ENCODE measurements at regions not wholly inside any gene's neighbourhood (a gene's known extent, or its start where the extent isn't known, plus 50 kb on each side); places are given as distances from the start of the nearest gene placed in this dataset.

DNA sequence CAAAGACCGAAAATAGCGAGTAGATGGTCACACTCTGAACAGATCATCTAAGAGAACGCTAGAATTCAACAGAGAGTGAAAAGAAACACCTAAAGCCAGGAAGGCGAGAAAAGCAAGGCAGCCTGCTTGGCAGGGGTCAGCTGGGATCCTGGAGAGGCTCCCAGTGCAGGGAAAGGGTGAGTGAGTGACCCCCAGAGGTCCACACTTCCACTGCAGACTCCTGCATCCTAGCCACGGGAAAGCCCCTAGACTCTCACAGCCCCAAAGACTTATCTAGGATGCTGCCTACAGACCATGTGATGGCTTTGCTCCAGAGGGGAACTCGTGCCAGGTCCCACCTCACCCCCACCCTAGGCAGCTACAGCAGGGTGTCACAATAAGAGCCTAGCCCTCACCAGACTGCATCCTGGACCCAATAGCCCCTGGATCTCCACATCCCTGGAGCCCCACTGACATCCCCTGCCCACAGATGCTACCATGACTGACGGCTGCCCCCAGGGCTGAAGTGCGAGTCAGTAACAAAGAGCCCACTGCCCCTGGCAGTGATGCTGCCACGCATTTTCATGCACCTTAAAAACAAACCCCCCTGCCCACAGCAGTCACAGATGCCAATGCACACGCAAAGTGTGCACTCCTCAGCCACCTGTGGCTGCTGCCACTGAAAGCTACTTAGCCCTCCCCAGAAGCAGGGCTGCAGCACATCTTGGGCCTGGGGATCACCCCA, 62.2 kb downstream of the PSMG1 start:
- no peak overlapping the region for H3K4me2 ChIP-seq (ENCODE audit: low read length)
- no peaks in the 10 kb centered on the region for H3K27me3 ChIP-seq (ENCODE audit: control insufficient read depth, low read length)

DNA sequence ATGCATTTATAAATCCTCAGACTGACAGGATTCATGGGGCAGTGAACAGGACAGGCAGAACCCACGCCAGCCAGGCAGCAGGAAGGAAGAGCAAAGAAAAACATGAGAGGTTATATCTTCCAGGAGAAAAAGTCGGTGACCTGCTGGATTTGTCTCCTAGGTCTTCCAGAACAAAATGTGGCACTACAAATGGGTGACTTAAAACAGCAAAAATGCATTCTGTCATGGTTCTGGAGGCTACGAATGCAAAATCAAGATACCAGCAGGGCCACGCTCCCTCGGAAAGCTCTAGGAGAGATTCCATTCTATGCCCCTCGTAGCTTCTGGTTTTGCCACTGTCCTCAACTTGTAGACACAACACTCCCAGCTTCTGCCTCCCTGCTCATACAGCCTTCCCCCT, 63.4 kb downstream of the PSMG1 start:
- H3K9me3 ChIP-seq (ENCODE audit: control insufficient read depth, insufficient read depth, low read length): no peaks in the 10 kb centered on the region
- H3K9me2 ChIP-seq (replicated peaks; ENCODE audit: control insufficient read depth, low read length): no peaks in the 10 kb centered on the region
- TF ChIP-seq, protein P1, sequence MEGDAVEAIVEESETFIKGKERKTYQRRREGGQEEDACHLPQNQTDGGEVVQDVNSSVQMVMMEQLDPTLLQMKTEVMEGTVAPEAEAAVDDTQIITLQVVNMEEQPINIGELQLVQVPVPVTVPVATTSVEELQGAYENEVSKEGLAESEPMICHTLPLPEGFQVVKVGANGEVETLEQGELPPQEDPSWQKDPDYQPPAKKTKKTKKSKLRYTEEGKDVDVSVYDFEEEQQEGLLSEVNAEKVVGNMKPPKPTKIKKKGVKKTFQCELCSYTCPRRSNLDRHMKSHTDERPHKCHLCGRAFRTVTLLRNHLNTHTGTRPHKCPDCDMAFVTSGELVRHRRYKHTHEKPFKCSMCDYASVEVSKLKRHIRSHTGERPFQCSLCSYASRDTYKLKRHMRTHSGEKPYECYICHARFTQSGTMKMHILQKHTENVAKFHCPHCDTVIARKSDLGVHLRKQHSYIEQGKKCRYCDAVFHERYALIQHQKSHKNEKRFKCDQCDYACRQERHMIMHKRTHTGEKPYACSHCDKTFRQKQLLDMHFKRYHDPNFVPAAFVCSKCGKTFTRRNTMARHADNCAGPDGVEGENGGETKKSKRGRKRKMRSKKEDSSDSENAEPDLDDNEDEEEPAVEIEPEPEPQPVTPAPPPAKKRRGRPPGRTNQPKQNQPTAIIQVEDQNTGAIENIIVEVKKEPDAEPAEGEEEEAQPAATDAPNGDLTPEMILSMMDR (IDR thresholded peaks at IDR 0.05; ENCODE audit: low read depth, low read length, poor library complexity, severe bottlenecking): no peak
- TF ChIP-seq EZH2phosphoT487 (IDR thresholded peaks at IDR 0.05; ENCODE audit: borderline replicate concordance, low read length): no peak
- no peak overlapping the region for H3K4me3 ChIP-seq (ENCODE audit: low read length)
- no peaks in the 10 kb centered on the region for H3K36me3 ChIP-seq (ENCODE audit: control insufficient read depth, low read length)
- H3K4me1 ChIP-seq (ENCODE audit: control insufficient read depth, low read length): no peaks in the 10 kb centered on the region
- no peaks in the 10 kb centered on the region for H3K27me3 ChIP-seq (ENCODE audit: control insufficient read depth, low read length)
- H3K4me2 ChIP-seq (ENCODE audit: low read length): no peak overlapping the region
- H3K27ac ChIP-seq (ENCODE audit: low read depth, low read length): no peak overlapping the region
- H4K20me1 ChIP-seq (ENCODE audit: control insufficient read depth, insufficient read depth, low read depth, low read length): no peaks in the 10 kb centered on the region
- no peaks in the 10 kb centered on the region for H3F3A ChIP-seq (ENCODE audit: control insufficient read depth, insufficient read depth)
- no peaks in the 10 kb centered on the region for H3K79me2 ChIP-seq (ENCODE audit: control insufficient read depth, low read length)

More for the DNA sequence above, 62.2 kb downstream of the PSMG1 start:
- H3K4me1 ChIP-seq (ENCODE audit: control insufficient read depth, low read length): no peaks in the 10 kb centered on the region
- H3K36me3 ChIP-seq (ENCODE audit: control insufficient read depth, low read length): no peaks in the 10 kb centered on the region
- TF ChIP-seq EZH2phosphoT487 (IDR thresholded peaks at IDR 0.05; ENCODE audit: borderline replicate concordance, low read length): no peak
- TF ChIP-seq, protein P1 (IDR thresholded peaks at IDR 0.05; ENCODE audit: low read depth, low read length, poor library complexity, severe bottlenecking): no peak
- no peak overlapping the region for H3K4me3 ChIP-seq (ENCODE audit: low read length)
- H3K9me2 ChIP-seq (replicated peaks; ENCODE audit: control insufficient read depth, low read length): no peaks in the 10 kb centered on the region
- no peak overlapping the region for H3K27ac ChIP-seq (ENCODE audit: low read depth, low read length)
- H3K79me2 ChIP-seq (ENCODE audit: control insufficient read depth, low read length): no peaks in the 10 kb centered on the region
- no peaks in the 10 kb centered on the region for H3K9me3 ChIP-seq (ENCODE audit: control insufficient read depth, insufficient read depth, low read length)
- no peaks in the 10 kb centered on the region for H4K20me1 ChIP-seq (ENCODE audit: control insufficient read depth, insufficient read depth, low read depth, low read length)
- H3F3A ChIP-seq (ENCODE audit: control insufficient read depth, insufficient read depth): no peaks in the 10 kb centered on the region

DNA sequence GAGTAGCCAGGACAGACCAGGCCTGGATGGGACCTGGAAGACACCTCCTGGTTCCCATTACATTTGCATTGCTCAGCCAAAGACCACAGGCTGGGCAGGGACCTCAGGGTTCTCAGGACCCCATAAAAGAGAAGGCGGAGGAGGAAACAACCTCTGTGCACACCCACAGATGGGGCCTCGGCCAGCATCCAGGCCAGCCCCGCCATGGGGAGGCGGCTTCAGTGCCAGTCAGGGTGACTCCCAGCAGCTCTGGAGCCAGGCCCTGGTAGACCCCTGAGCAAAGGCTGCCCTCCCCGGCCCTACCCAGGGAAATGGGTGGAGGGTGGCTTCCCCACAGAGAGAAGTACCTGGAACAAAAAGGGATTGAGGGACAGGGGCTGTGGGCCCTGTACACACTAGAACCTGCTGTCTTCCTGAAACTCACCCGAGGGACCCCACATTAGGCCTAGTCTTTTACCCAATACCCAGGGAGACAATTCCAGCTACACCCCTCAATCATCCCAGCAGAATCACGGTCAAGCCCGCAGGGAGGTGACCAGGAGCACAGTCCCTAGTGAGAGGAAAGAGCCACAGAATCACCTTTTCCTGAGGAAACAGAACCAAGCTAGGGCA, 64.5 kb downstream of the PSMG1 start:
- no peaks in the 10 kb centered on the region for H3K36me3 ChIP-seq (ENCODE audit: control insufficient read depth, low read length)
- H3K27me3 ChIP-seq (ENCODE audit: control insufficient read depth, low read length): no peaks in the 10 kb centered on the region
- no peaks in the 10 kb centered on the region for H3F3A ChIP-seq (ENCODE audit: control insufficient read depth, insufficient read depth)
- H3K4me1 ChIP-seq (ENCODE audit: control insufficient read depth, low read length): no peaks in the 10 kb centered on the region
- no peaks in the 10 kb centered on the region for H3K9me3 ChIP-seq (ENCODE audit: control insufficient read depth, insufficient read depth, low read length)
- no peaks in the 10 kb centered on the region for H3K9me2 ChIP-seq (replicated peaks; ENCODE audit: control insufficient read depth, low read length)
- no peaks in the 10 kb centered on the region for H4K20me1 ChIP-seq (ENCODE audit: control insufficient read depth, insufficient read depth, low read depth, low read length)
- no peak overlapping the region for H3K27ac ChIP-seq (ENCODE audit: low read depth, low read length)
- TF ChIP-seq, protein P1 (IDR thresholded peaks at IDR 0.05; ENCODE audit: low read depth, low read length, poor library complexity, severe bottlenecking): no peak
- TF ChIP-seq EZH2phosphoT487 (IDR thresholded peaks at IDR 0.05; ENCODE audit: borderline replicate concordance, low read length): no peak
- H3K4me2 ChIP-seq (ENCODE audit: low read length): no peak overlapping the region
- H3K4me3 ChIP-seq (ENCODE audit: low read length): no peak overlapping the region
- H3K79me2 ChIP-seq (ENCODE audit: control insufficient read depth, low read length): no peaks in the 10 kb centered on the region
